Body of pancreas (tissue), 4 donors: ENCODE measurements at regions not wholly inside any gene's neighbourhood (a gene's known extent, or its start where the extent isn't known, plus 50 kb on each side); places are given as distances from the start of the nearest gene placed in this dataset.

Experiments
- POLR2A ChIP-seq, 3 donors: fragments of 450-650 bp; IDR thresholded peaks; one replicate each; pipeline ENCODE4 v1.6.1; 2016; ENCODE audit warnings: antibody characterized with exemption in 3 of 3, mild to moderate bottlenecking in 2 of 3
- TF ChIP-seq, protein P1 (sequence below), 7 experiments: fragments of 450-650 bp in 4 of 7; fragments of 200-600 bp in 3 of 7; sonication (generic) in 3 of 7; IDR thresholded peaks; one replicate each; pipeline ENCODE4 v1.5.1; 2016 to 2019; ENCODE audit warnings: antibody characterized with exemption in 7 of 7

DNA sequence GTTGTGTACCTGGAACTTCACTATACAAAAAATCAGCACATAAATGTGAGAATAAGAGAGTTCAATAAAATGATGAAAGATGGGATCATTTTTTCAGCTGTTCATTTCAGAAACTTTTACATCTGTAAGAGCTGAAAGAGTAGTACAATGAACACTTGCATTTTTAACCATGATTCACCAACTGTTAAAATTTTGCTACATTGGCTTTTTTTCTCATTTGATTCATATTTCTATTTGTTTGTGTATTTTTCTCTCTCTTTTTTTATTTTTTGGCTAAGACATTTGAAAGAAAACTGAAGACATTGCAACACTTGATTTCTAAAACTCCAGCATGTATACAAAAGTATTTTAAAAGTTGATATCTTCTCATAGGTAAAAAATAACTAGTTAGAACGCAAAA lies 98.3 kb upstream of the CDIN1 start:
- TF ChIP-seq POLR2A (IDR thresholded peaks at IDR 0.05), result no peak
- TF ChIP-seq, protein P1, sequence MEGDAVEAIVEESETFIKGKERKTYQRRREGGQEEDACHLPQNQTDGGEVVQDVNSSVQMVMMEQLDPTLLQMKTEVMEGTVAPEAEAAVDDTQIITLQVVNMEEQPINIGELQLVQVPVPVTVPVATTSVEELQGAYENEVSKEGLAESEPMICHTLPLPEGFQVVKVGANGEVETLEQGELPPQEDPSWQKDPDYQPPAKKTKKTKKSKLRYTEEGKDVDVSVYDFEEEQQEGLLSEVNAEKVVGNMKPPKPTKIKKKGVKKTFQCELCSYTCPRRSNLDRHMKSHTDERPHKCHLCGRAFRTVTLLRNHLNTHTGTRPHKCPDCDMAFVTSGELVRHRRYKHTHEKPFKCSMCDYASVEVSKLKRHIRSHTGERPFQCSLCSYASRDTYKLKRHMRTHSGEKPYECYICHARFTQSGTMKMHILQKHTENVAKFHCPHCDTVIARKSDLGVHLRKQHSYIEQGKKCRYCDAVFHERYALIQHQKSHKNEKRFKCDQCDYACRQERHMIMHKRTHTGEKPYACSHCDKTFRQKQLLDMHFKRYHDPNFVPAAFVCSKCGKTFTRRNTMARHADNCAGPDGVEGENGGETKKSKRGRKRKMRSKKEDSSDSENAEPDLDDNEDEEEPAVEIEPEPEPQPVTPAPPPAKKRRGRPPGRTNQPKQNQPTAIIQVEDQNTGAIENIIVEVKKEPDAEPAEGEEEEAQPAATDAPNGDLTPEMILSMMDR (IDR thresholded peaks at IDR 0.05), result no peak
